Activated T-cell treated with anti-CD3 and anti-CD28 coated beads, Interleukin-2, amount 50 U/mL, for 24 hours (primary cell): ENCODE measurements at regions not wholly inside any gene's neighbourhood (a gene's known extent, or its start where the extent isn't known, plus 50 kb on each side); places are given as distances from the start of the nearest gene placed in this dataset.
"Not testable (repeated sequence)": the region's sequence is repeated elsewhere in the genome, so short reads cannot be mapped to it uniquely, and the experiment has no call there.

Experiments used
- DNase-seq: peaks from one replicate; pipeline ENCODE4 v3.0.0-alpha.2; 2020
- H3K27ac Mint-ChIP-seq: 2 replicates; pipeline ENCODE4 v1.8.0; 2020; ENCODE audit warnings: mild to moderate bottlenecking, mixed read lengths
- H3K27me3 Mint-ChIP-seq: 2 replicates; pipeline ENCODE4 v1.8.0; 2020; ENCODE audit warnings: mixed read lengths
- H3K36me3 Mint-ChIP-seq: 2 replicates; pipeline ENCODE4 v1.8.0; 2020; ENCODE audit warnings: low read depth, mixed read lengths
- H3K4me1 Mint-ChIP-seq: 2 replicates; pipeline ENCODE4 v1.8.0; 2020; ENCODE audit warnings: low read depth, mixed read lengths
- H3K4me3 Mint-ChIP-seq: 2 replicates; pipeline ENCODE4 v1.8.0; 2020; ENCODE audit warnings: mild to moderate bottlenecking, moderate library complexity, mixed read lengths
- H3K9me3 Mint-ChIP-seq: 2 replicates; pipeline ENCODE4 v1.8.0; 2020; ENCODE audit warnings: mixed read lengths

GRCh38 chr20:56715309-56715708 lies 86.2 kb downstream of the TFAP2C start:
- Mint-ChIP-seq H3K4me3 (no peak overlapping the region), H3K9me3 (no peaks in the 10 kb centered on the region), H3K27ac (no peak overlapping the region), H3K27me3 (peaks cover 8% of the 10 kb centered on the region), H3K4me1 (no peaks in the 10 kb centered on the region), H3K36me3 (no peaks in the 10 kb centered on the region)
- DNase-seq: no peak

- Mint-ChIP-seq H3K4me3 (no peak overlapping the region), H3K36me3 (no peaks in the 10 kb centered on the region), H3K27ac (no peak overlapping the region), H3K9me3 (no peaks in the 10 kb centered on the region), H3K4me1 (no peaks in the 10 kb centered on the region), H3K27me3 (peaks cover 8% of the 10 kb centered on the region)
- no peak for DNase-seq
These were observed 86.9 kb downstream of the TFAP2C start for GRCh38 chr20:56715902-56716519.

- Mint-ChIP-seq H3K4me3 (no peak overlapping the region), H3K9me3 (no peaks in the 10 kb centered on the region), H3K4me1 (no peaks in the 10 kb centered on the region), H3K36me3 (no peaks in the 10 kb centered on the region), H3K27me3 (peaks cover 5% of the 10 kb centered on the region), H3K27ac (no peak overlapping the region)
- DNase-seq: no peak
These were observed 87.7 kb downstream of the TFAP2C start for GRCh38 chr20:56716806-56717205.

- no peak for DNase-seq
These were observed 89.7 kb downstream of the TFAP2C start for GRCh38 chr20:56718816-56719215.

GRCh38 chr20:56720620-56721213 lies 91.6 kb downstream of the TFAP2C start:
- Mint-ChIP-seq H3K36me3 (no peaks in the 10 kb centered on the region), H3K27me3 (no peaks in the 10 kb centered on the region), H3K9me3 (no peaks in the 10 kb centered on the region), H3K27ac (no peak overlapping the region), H3K4me1 (no peaks in the 10 kb centered on the region), H3K4me3 (no peak overlapping the region)
- no peak for DNase-seq

More at GRCh38 chr20:56718816-56719215, 89.7 kb downstream of the TFAP2C start:
- no peak overlapping the region for H3K27ac Mint-ChIP-seq
- no peak overlapping the region for H3K4me3 Mint-ChIP-seq
- H3K27me3 Mint-ChIP-seq: peaks cover 5% of the 10 kb centered on the region
- no peaks in the 10 kb centered on the region for H3K4me1 Mint-ChIP-seq
- no peaks in the 10 kb centered on the region for H3K9me3 Mint-ChIP-seq
- H3K36me3 Mint-ChIP-seq: no peaks in the 10 kb centered on the region

GRCh38 chr20:56722042-56722441 lies 92.9 kb downstream of the TFAP2C start:
- Mint-ChIP-seq H3K27me3 (no peaks in the 10 kb centered on the region), H3K4me1 (no peaks in the 10 kb centered on the region), H3K36me3 (no peaks in the 10 kb centered on the region), H3K4me3 (no peak overlapping the region), H3K9me3 (no peaks in the 10 kb centered on the region), H3K27ac (no peak overlapping the region)
- DNase-seq: no peak

GRCh38 chr20:56723331-56723730 lies 94.2 kb downstream of the TFAP2C start:
- DNase-seq: no peak
- no peaks in the 10 kb centered on the region for H3K27me3 Mint-ChIP-seq
- H3K36me3 Mint-ChIP-seq: no peaks in the 10 kb centered on the region
- H3K4me3 Mint-ChIP-seq: no peak overlapping the region
- no peaks in the 10 kb centered on the region for H3K9me3 Mint-ChIP-seq
- no peak overlapping the region for H3K27ac Mint-ChIP-seq
- no peaks in the 10 kb centered on the region for H3K4me1 Mint-ChIP-seq

- Mint-ChIP-seq H3K4me1 (no peaks in the 10 kb centered on the region), H3K36me3 (no peaks in the 10 kb centered on the region), H3K27me3 (no peaks in the 10 kb centered on the region), H3K9me3 (no peaks in the 10 kb centered on the region), H3K27ac (no peak overlapping the region), H3K4me3 (no peak overlapping the region)
- no peak for DNase-seq
These were observed 95.2 kb downstream of the TFAP2C start for GRCh38 chr20:56724241-56724757.

- Mint-ChIP-seq H3K4me3 (no peak overlapping the region), H3K4me1 (no peaks in the 10 kb centered on the region), H3K36me3 (no peaks in the 10 kb centered on the region), H3K27me3 (peaks cover 5% of the 10 kb centered on the region), H3K27ac (no peak overlapping the region), H3K9me3 (no peaks in the 10 kb centered on the region)
- DNase-seq: no peak
These were observed 100.9 kb downstream of the TFAP2C start for GRCh38 chr20:56730003-56730402.

- Mint-ChIP-seq H3K27ac (no peak overlapping the region), H3K4me1 (no peaks in the 10 kb centered on the region), H3K27me3 (peaks cover 13% of the 10 kb centered on the region), H3K9me3 (no peaks in the 10 kb centered on the region), H3K36me3 (no peaks in the 10 kb centered on the region), H3K4me3 (no peak overlapping the region)
- no peak for DNase-seq
These were observed 101.9 kb downstream of the TFAP2C start for GRCh38 chr20:56730996-56731395.

- H3K4me1 Mint-ChIP-seq: no peaks in the 10 kb centered on the region
- no peak overlapping the region for H3K27ac Mint-ChIP-seq
- no peak for DNase-seq
- no peak overlapping the region for H3K4me3 Mint-ChIP-seq
- no peaks in the 10 kb centered on the region for H3K36me3 Mint-ChIP-seq
- no peaks in the 10 kb centered on the region for H3K9me3 Mint-ChIP-seq
- H3K27me3 Mint-ChIP-seq: peaks cover 18% of the 10 kb centered on the region
These were observed 102.4 kb downstream of the TFAP2C start for GRCh38 chr20:56731476-56731875.

- no peak for DNase-seq
- H3K4me1 Mint-ChIP-seq: no peaks in the 10 kb centered on the region
- H3K36me3 Mint-ChIP-seq: no peaks in the 10 kb centered on the region
These were observed 104.9 kb downstream of the TFAP2C start for GRCh38 chr20:56733967-56734366.

GRCh38 chr20:56735084-56735642 lies 106.1 kb downstream of the TFAP2C start:
- H3K9me3 Mint-ChIP-seq: no peaks in the 10 kb centered on the region
- no peaks in the 10 kb centered on the region for H3K4me1 Mint-ChIP-seq
- H3K27me3 Mint-ChIP-seq: peaks cover 42% of the 10 kb centered on the region
- no peak for DNase-seq
- no peaks in the 10 kb centered on the region for H3K36me3 Mint-ChIP-seq
- H3K4me3 Mint-ChIP-seq: no peak overlapping the region
- H3K27ac Mint-ChIP-seq: no peak overlapping the region

More at GRCh38 chr20:56733967-56734366, 104.9 kb downstream of the TFAP2C start:
- Mint-ChIP-seq H3K4me3 (no peak overlapping the region), H3K9me3 (no peaks in the 10 kb centered on the region), H3K27me3 (peaks cover 32% of the 10 kb centered on the region), H3K27ac (no peak overlapping the region)

- Mint-ChIP-seq H3K27me3 (peaks cover 53% of the 10 kb centered on the region), H3K4me3 (no peak overlapping the region), H3K27ac (no peak overlapping the region), H3K4me1 (no peaks in the 10 kb centered on the region), H3K9me3 (no peaks in the 10 kb centered on the region), H3K36me3 (no peaks in the 10 kb centered on the region)
- no peak for DNase-seq
These were observed 107.3 kb downstream of the TFAP2C start for GRCh38 chr20:56736285-56736857.

- H3K36me3 Mint-ChIP-seq, H3K4me1 Mint-ChIP-seq, H3K27ac Mint-ChIP-seq, DNase-seq, H3K4me3 Mint-ChIP-seq, H3K9me3 Mint-ChIP-seq: not testable (repeated sequence)
- H3K27me3 Mint-ChIP-seq: peaks cover 36% of the 10 kb centered on the region
These were observed 115.3 kb downstream of the TFAP2C start for GRCh38 chr20:56744325-56744821.
